ENCODE measurements at regions not wholly inside any gene's neighbourhood (a gene's known extent, or its start where the extent isn't known, plus 50 kb on each side); places are given as distances from the start of the nearest gene placed in this dataset.

GRCh38 chr2:430291-431040 is 142.6 kb upstream of the ALKAL2 start:
- POLR2A ChIA-PET = no interaction called here
- H4K20me1 ChIP-seq (ENCODE audit: insufficient read depth) = no peaks in the 10 kb centered on the region
- WGBS (ENCODE audit: low lambda C conversion rate) = 48% methylated on average over 20 of the region's 20 CpGs

More at GRCh38 chr2:430291-431040, 142.6 kb upstream of the ALKAL2 start:
- peaks cover 7% of the 10 kb centered on the region; the same call in 1 of the 2 replicates for H3K9me3 ChIP-seq
- DNase-seq = no peak
- no peak overlapping the region for H3K27ac ChIP-seq (ENCODE audit: low read depth in 2 of 2, low read length in 1 of 2)
- TF ChIP-seq TEAD4 (IDR thresholded peaks at IDR 0.05; ENCODE audit: borderline replicate concordance, insufficient read depth) (no peak), RCOR1 (IDR thresholded peaks at IDR 0.05; ENCODE audit: low read length) (no peak), EZH2phosphoT487 (IDR thresholded peaks at IDR 0.05; ENCODE audit: borderline replicate concordance, low read depth) (no peak), GATA2 (CRISPR knock-in tag; IDR thresholded peaks at IDR 0.05) (no peak), CHD2 (IDR thresholded peaks at IDR 0.05; ENCODE audit: low read length, partially characterized antibody) (no peak), GABPA (IDR thresholded peaks at IDR 0.05; ENCODE audit: low read depth) (no peak), TCF12 (IDR thresholded peaks at IDR 0.05) (no peak), JUND (IDR thresholded peaks at IDR 0.05) (no peak), MAX (IDR thresholded peaks at IDR 0.05; ENCODE audit: low read depth) (no peak), FOXJ3 (CRISPR knock-in tag; IDR thresholded peaks at IDR 0.05) (no peak), RAD21 (IDR thresholded peaks at IDR 0.05; ENCODE audit: low read length) (no peak), POLR2AphosphoS5 (IDR thresholded peaks at IDR 0.05; ENCODE audit: low read depth, low read length) (no peak), ELF1 (IDR thresholded peaks at IDR 0.05) (no peak), YY1 (IDR thresholded peaks at IDR 0.05; ENCODE audit: low read depth) (no peak), TAF1 (IDR thresholded peaks at IDR 0.05; ENCODE audit: borderline replicate concordance, low read depth, low read length) (no peak), RXRA (IDR thresholded peaks at IDR 0.05; ENCODE audit: borderline replicate concordance, low read depth) (no peak), MEF2A (IDR thresholded peaks at IDR 0.05; ENCODE audit: borderline replicate concordance, low read depth) (no peak), IRF3 (IDR thresholded peaks at IDR 0.05; ENCODE audit: low read depth, low read length) (no peak), ZBTB33 (IDR thresholded peaks at IDR 0.05; ENCODE audit: borderline replicate concordance, low read depth) (no peak), CTCF (IDR thresholded peaks at IDR 0.05) (no peak)
- no peaks in the 10 kb centered on the region for H3K27me3 ChIP-seq (ENCODE audit: insufficient read depth)
- no peak overlapping the region for H2AFZ ChIP-seq (ENCODE audit: low read depth)
- H3K4me2 ChIP-seq = no peak overlapping the region
- H3K9me2 ChIP-seq = no peaks in the 10 kb centered on the region
- H3K36me3 ChIP-seq (replicated peaks in 1 of 2; ENCODE audit: control insufficient read depth in 1 of 2, insufficient read depth in 2 of 2, low read length in 1 of 2) = no peaks in the 10 kb centered on the region
- CTCF ChIA-PET = no interaction called here
- no peaks in the 10 kb centered on the region for H3K79me2 ChIP-seq (ENCODE audit: insufficient read depth)
- H3K4me1 ChIP-seq (ENCODE audit: control insufficient read depth in 1 of 2, insufficient read depth in 2 of 2, low read depth in 1 of 2, low read length in 1 of 2) = no peaks in the 10 kb centered on the region
- no peak overlapping the region for H3K4me3 ChIP-seq (ENCODE audit: low read depth in 2 of 2, low read length in 1 of 2)
- no peaks in the 10 kb centered on the region for H3F3A ChIP-seq (replicated peaks; ENCODE audit: insufficient read depth)
- H3K9ac ChIP-seq = no peak overlapping the region
